Mesendoderm (in vitro differentiated cells): ENCODE measurements at regions not wholly inside any gene's neighbourhood (a gene's known extent, or its start where the extent isn't known, plus 50 kb on each side); places are given as distances from the start of the nearest gene placed in this dataset.
A peak's percentile ranks its signal among the peaks of the same experiment; 100 is the strongest.

Experiments
- DNase-seq: peaks from one replicate; pipeline ENCODE4 v3.0.0; 2013
- H2AK5ac ChIP-seq: 2 replicates; pipeline ENCODE4 v1.6.1; 2013; ENCODE audit warnings: low read length, inconsistent platforms
- H2BK120ac ChIP-seq: 2 replicates; pipeline ENCODE4 v1.6.1; 2013; ENCODE audit warnings: low read depth, mild to moderate bottlenecking, low read length, moderate library complexity, mixed read lengths
- H2BK15ac ChIP-seq: replicated peaks from 2 replicates; pipeline ENCODE4 v1.6.1; 2013; ENCODE audit warnings: low read depth, mild to moderate bottlenecking, moderate library complexity
- H2BK5ac ChIP-seq: 2 replicates; pipeline ENCODE4 v1.6.1; 2013; ENCODE audit warnings: low read length, inconsistent platforms
- H3K18ac ChIP-seq: 2 replicates; pipeline ENCODE4 v1.6.1; 2013; ENCODE audit warnings: mild to moderate bottlenecking, low read length, mixed read lengths
- H3K23ac ChIP-seq: one replicate; pipeline ENCODE4 v1.6.1; 2013; ENCODE audit warnings: low read length
- H3K27ac ChIP-seq: 2 replicates; pipeline ENCODE4 v1.5.1; 2013; ENCODE audit warnings: low read depth, mild to moderate bottlenecking, inconsistent platforms, low read length, moderate library complexity
- H3K27me3 ChIP-seq: 2 replicates; pipeline ENCODE4 v1.6.1; 2013; ENCODE audit warnings: low read length, control low read depth, mild to moderate bottlenecking, inconsistent platforms; ENCODE audit not compliant: insufficient read depth, poor library complexity
- H3K36me3 ChIP-seq: 2 replicates; pipeline ENCODE4 v1.6.1; 2013; ENCODE audit warnings: low read length, inconsistent platforms; ENCODE audit not compliant: control insufficient read depth, insufficient read depth
- H3K4ac ChIP-seq: one replicate; pipeline ENCODE4 v1.6.1; 2013; ENCODE audit warnings: low read depth, mild to moderate bottlenecking, low read length, moderate library complexity
- H3K4me1 ChIP-seq: 2 replicates; pipeline ENCODE4 v1.6.1; 2013; ENCODE audit warnings: low read depth, low read length, inconsistent platforms; ENCODE audit not compliant: control insufficient read depth
- H3K4me2 ChIP-seq: 2 replicates; pipeline ENCODE4 v1.6.1; 2013; ENCODE audit warnings: low read length
- H3K4me3 ChIP-seq: 2 replicates; pipeline ENCODE4 v1.5.1; 2013; ENCODE audit warnings: mild to moderate bottlenecking, low read length
- H3K56ac ChIP-seq: one replicate; pipeline ENCODE4 v1.6.1; 2013; ENCODE audit warnings: low read length
- H3K79me1 ChIP-seq: 2 replicates; pipeline ENCODE4 v1.6.1; 2013; ENCODE audit warnings: low read length, inconsistent platforms
- H3K79me2 ChIP-seq: 2 replicates; pipeline ENCODE4 v1.6.1; 2013; ENCODE audit warnings: mild to moderate bottlenecking, low read length; ENCODE audit not compliant: control insufficient read depth, insufficient read depth
- H3K9ac ChIP-seq: 2 replicates; pipeline ENCODE4 v1.6.1; 2013; ENCODE audit warnings: low read length, inconsistent platforms
- H4K5ac ChIP-seq: one replicate; pipeline ENCODE4 v1.6.1; 2013; ENCODE audit warnings: low read length
- H4K8ac ChIP-seq: one replicate; pipeline ENCODE4 v1.6.1; 2013; ENCODE audit warnings: low read depth, mild to moderate bottlenecking, control low read depth, low read length, moderate library complexity
- WGBS: extraction: QIAGEN DNeasy Blood & Tissue Kit; methylation state at CpG from one replicate; pipeline ENCODE4 v1.1.7; 2013; ENCODE audit warnings: low lambda C conversion rate, missing lambda C conversion rate; ENCODE audit not compliant: insufficient coverage; ENCODE audit errors: extremely low coverage; 5-methylcytosine and 5-hydroxymethylcytosine counted together

DNA sequence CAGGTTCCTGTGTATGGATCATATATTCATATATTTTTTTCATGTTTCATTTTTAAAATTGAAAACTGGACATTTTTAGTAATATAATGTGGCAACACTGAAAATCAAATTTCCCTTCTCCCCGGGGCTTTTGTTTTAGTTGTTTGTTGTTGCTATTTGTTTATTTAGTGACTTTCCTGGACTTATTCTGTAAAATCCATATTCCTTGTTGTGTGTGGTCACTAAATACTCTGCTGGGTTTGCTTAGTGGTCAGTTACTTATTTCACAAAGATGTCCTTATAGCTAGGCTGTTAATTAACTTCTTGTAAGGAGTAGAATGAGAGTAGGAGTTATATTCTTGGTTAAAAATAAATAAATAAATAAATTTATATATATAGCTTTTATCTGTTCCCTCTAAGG, 121.6 kb upstream of the MED13L start:
- no CpG with 5 or more reads among the region's 1 CpG for WGBS
- no peak overlapping the region for H3K9ac ChIP-seq
- H2AK5ac ChIP-seq: no peak overlapping the region
- H3K4me3 ChIP-seq: no peak overlapping the region
- H3K56ac ChIP-seq: no peak overlapping the region
- no peak overlapping the region for H2BK15ac ChIP-seq
- H3K4me2 ChIP-seq: no peak overlapping the region
- DNase-seq: no peak
- no peaks in the 10 kb centered on the region for H3K36me3 ChIP-seq
- no peak overlapping the region for H4K8ac ChIP-seq
- no peak overlapping the region for H3K23ac ChIP-seq
- H4K5ac ChIP-seq: no peak overlapping the region
- H2BK120ac ChIP-seq: no peak overlapping the region
- no peaks in the 10 kb centered on the region for H3K4me1 ChIP-seq
- no peak overlapping the region for H3K27ac ChIP-seq
- no peak overlapping the region for H3K18ac ChIP-seq
- no peak overlapping the region for H3K4ac ChIP-seq
- no peaks in the 10 kb centered on the region for H3K27me3 ChIP-seq
- H3K79me1 ChIP-seq: no peaks in the 10 kb centered on the region
- H3K79me2 ChIP-seq: no peaks in the 10 kb centered on the region
- H2BK5ac ChIP-seq: no peak overlapping the region

GRCh38 chr12:116400636-116401372, 123.3 kb upstream of the MED13L start:
- Histone ChIP-seq H3K27me3 (no peaks in the 10 kb centered on the region), H2AK5ac (no peak overlapping the region), H4K5ac (no peak overlapping the region), H3K79me2 (no peaks in the 10 kb centered on the region), H3K4me2 (no peak overlapping the region), H3K9ac (no peak overlapping the region), H3K27ac (no peak overlapping the region), H3K4me3 (no peak overlapping the region), H2BK5ac (no peak overlapping the region), H2BK15ac (no peak overlapping the region), H3K4ac (no peak overlapping the region), H3K4me1 (no peaks in the 10 kb centered on the region), H2BK120ac (no peak overlapping the region), H3K56ac (no peak overlapping the region), H3K23ac (no peak overlapping the region), H3K79me1 (no peaks in the 10 kb centered on the region), H3K36me3 (no peaks in the 10 kb centered on the region), H4K8ac (no peak overlapping the region), H3K18ac (no peak overlapping the region)
- DNase-seq: no peak
- no CpG with 5 or more reads among the region's 4 CpGs for WGBS

GRCh38 chr12:116401565-116401964, 124.1 kb upstream of the MED13L start:
- Histone ChIP-seq H3K4me3 (no peak overlapping the region), H3K56ac (no peak overlapping the region), H4K5ac (no peak overlapping the region), H3K4ac (no peak overlapping the region), H3K27ac (no peak overlapping the region), H2BK5ac (no peak overlapping the region), H4K8ac (no peak overlapping the region), H3K23ac (no peak overlapping the region), H3K79me2 (no peaks in the 10 kb centered on the region), H3K4me1 (no peaks in the 10 kb centered on the region), H3K79me1 (no peaks in the 10 kb centered on the region), H3K27me3 (no peaks in the 10 kb centered on the region), H3K4me2 (no peak overlapping the region), H3K36me3 (no peaks in the 10 kb centered on the region), H2BK15ac (no peak overlapping the region), H3K9ac (no peak overlapping the region), H2AK5ac (no peak overlapping the region), H2BK120ac (peak overlapping the region; percentile 21), H3K18ac (no peak overlapping the region)
- WGBS: no CpG with 5 or more reads among the region's 3 CpGs
- no peak for DNase-seq

DNA sequence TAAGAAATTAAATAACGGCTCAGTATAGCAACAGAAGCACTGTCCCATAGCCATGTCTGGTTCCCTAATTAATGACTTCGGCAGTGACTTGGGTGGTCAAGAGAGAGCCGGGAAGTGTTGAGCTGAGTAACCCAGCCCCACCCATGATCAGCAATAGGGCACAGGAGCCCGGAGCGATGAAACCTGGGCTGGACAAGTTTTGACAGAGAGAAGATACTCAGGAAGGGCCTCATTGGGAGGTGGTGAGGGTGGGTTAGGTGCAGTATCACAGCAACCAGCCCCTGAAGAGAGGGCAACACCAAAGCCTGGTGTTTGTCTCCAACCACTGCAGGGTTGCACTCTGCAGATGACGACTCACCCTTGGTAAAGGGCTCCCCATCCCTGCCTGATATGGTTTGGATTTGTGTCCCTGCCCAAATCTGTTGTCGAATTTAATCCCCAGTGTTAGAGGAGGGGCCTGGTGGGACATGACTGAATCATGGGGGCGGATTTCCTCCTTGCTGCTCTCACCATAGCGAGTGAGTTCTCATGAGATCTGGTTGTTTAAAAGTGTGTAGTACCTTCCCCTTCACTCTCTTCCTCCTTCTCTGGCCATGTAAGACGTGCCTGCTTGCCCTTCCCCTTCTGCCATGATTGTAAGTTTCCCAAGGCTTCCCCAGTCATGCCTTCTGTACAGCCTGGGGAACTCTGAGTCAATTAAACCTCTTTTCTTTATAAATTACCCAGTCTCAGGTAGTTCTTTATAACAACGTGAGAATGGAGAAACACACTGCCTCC, 124.9 kb upstream of the MED13L start:
- no peak overlapping the region for H3K4me2 ChIP-seq
- H3K79me2 ChIP-seq: no peaks in the 10 kb centered on the region
- no peak overlapping the region for H3K23ac ChIP-seq
- no peak overlapping the region for H2BK5ac ChIP-seq
- H3K4me1 ChIP-seq: no peaks in the 10 kb centered on the region
- H3K36me3 ChIP-seq: no peaks in the 10 kb centered on the region
- H3K4ac ChIP-seq: no peak overlapping the region
- WGBS: no CpG with 5 or more reads among the region's 11 CpGs
- H3K9ac ChIP-seq: no peak overlapping the region
- H4K8ac ChIP-seq: no peak overlapping the region
- H4K5ac ChIP-seq: no peak overlapping the region
- H3K27me3 ChIP-seq: no peaks in the 10 kb centered on the region
- no peak overlapping the region for H3K18ac ChIP-seq
- H2BK120ac ChIP-seq: no peak overlapping the region
- H3K56ac ChIP-seq: no peak overlapping the region
- no peak for DNase-seq
- no peak overlapping the region for H2BK15ac ChIP-seq
- no peak overlapping the region for H3K4me3 ChIP-seq
- no peaks in the 10 kb centered on the region for H3K79me1 ChIP-seq
- no peak overlapping the region for H3K27ac ChIP-seq
- H2AK5ac ChIP-seq: no peak overlapping the region

GRCh38 chr12:116403546-116403945, 126.1 kb upstream of the MED13L start:
- Histone ChIP-seq H4K8ac (no peak overlapping the region), H2BK120ac (no peak overlapping the region), H3K27ac (no peak overlapping the region), H3K27me3 (no peaks in the 10 kb centered on the region), H2BK5ac (no peak overlapping the region), H3K9ac (no peak overlapping the region), H3K56ac (no peak overlapping the region), H3K4me3 (no peak overlapping the region), H3K18ac (no peak overlapping the region), H3K79me1 (no peaks in the 10 kb centered on the region), H3K36me3 (no peaks in the 10 kb centered on the region), H3K4me1 (no peaks in the 10 kb centered on the region), H2BK15ac (no peak overlapping the region), H4K5ac (no peak overlapping the region), H3K4me2 (no peak overlapping the region), H3K4ac (no peak overlapping the region), H3K79me2 (no peaks in the 10 kb centered on the region), H3K23ac (no peak overlapping the region), H2AK5ac (no peak overlapping the region)
- no CpG with 5 or more reads among the region's 3 CpGs for WGBS
- no peak for DNase-seq
